NCI-H1694 treated with DMSO at 0.1 percent for 48 hours (cell line): ENCODE measurements at regions not wholly inside any gene's neighbourhood (a gene's known extent, or its start where the extent isn't known, plus 50 kb on each side); places are given as distances from the start of the nearest gene placed in this dataset.
"Not testable (repeated sequence)": the region's sequence is repeated elsewhere in the genome, so short reads cannot be mapped to it uniquely, and the experiment has no call there.

Experiments
- DNase-seq: peaks from one replicate; lab custom pipeline; 2025; lab: John Stamatoyannopoulos, UW

- DNase-seq, result no peak
Observed at GRCh38 chr13:70788074-70788473, 679.8 kb upstream of the KLHL1 start.

GRCh38 chr13:70784207-70784989 lies 676.1 kb upstream of the KLHL1 start:
- peak; percentile 96 for DNase-seq

- DNase-seq, result no peak
Observed at GRCh38 chr13:70769817-70770216, 661.6 kb upstream of the KLHL1 start.

GRCh38 chr13:70758932-70759331 lies 650.7 kb upstream of the KLHL1 start:
- no peak for DNase-seq

GRCh38 chr13:70756088-70756487 lies 647.8 kb upstream of the KLHL1 start:
- DNase-seq, result no peak

- DNase-seq, result no peak
Observed at GRCh38 chr13:70755456-70755855, 647.2 kb upstream of the KLHL1 start.

- DNase-seq, result peak; percentile 57
Observed at GRCh38 chr13:70747262-70747661, 639.0 kb upstream of the KLHL1 start.

- not testable (repeated sequence) for DNase-seq
Observed at GRCh38 chr13:70746469-70746868, 638.2 kb upstream of the KLHL1 start.

GRCh38 chr13:70736622-70737317 lies 628.5 kb upstream of the KLHL1 start:
- DNase-seq, result no peak

- DNase-seq, result peak; percentile 9
Observed at GRCh38 chr13:70732611-70733010, 624.4 kb upstream of the KLHL1 start.

- no peak for DNase-seq
Observed at GRCh38 chr13:70729369-70729768, 621.1 kb upstream of the KLHL1 start.

- peak; percentile 54 for DNase-seq
Observed at GRCh38 chr13:70723732-70724131, 615.5 kb upstream of the KLHL1 start.

- DNase-seq, result no peak
Observed at GRCh38 chr13:70720386-70720785, 612.1 kb upstream of the KLHL1 start.

- no peak for DNase-seq
Observed at GRCh38 chr13:70714993-70715392, 606.7 kb upstream of the KLHL1 start.

- DNase-seq, result no peak
Observed at GRCh38 chr13:70708775-70709174, 600.5 kb upstream of the KLHL1 start.

- DNase-seq, result no peak
Observed at GRCh38 chr13:70703755-70704154, 595.5 kb upstream of the KLHL1 start.

GRCh38 chr13:70694996-70695715 lies 586.9 kb upstream of the KLHL1 start:
- no peak for DNase-seq

GRCh38 chr13:70668983-70669382 lies 560.7 kb upstream of the KLHL1 start:
- no peak for DNase-seq

GRCh38 chr13:70668293-70668692 lies 560.0 kb upstream of the KLHL1 start:
- DNase-seq, result no peak

GRCh38 chr13:70666883-70667556 lies 558.8 kb upstream of the KLHL1 start:
- DNase-seq, result no peak

- DNase-seq, result no peak
Observed at GRCh38 chr13:70662231-70662940, 554.1 kb upstream of the KLHL1 start.

- no peak for DNase-seq
Observed at GRCh38 chr13:70644052-70644451, 535.8 kb upstream of the KLHL1 start.
